SK-N-SH (cell line): ENCODE measurements at regions not wholly inside any gene's neighbourhood (a gene's known extent, or its start where the extent isn't known, plus 50 kb on each side); places are given as distances from the start of the nearest gene placed in this dataset.

Experiments
- EP300 ChIP-seq, 2 experiments: IDR thresholded peaks; 2 replicates each; pipeline versions ENCODE4 v1.4.0 to v1.6.1; 2012; ENCODE audit warnings: borderline replicate concordance in 1 of 2, low read depth in 1 of 2, low read length in 1 of 2
- FOSL2 ChIP-seq: IDR thresholded peaks from 2 replicates; pipeline ENCODE4 v1.4.0; 2012; ENCODE audit warnings: low read depth, mild to moderate bottlenecking, moderate library complexity, borderline replicate concordance
- NRF1 ChIP-seq: IDR thresholded peaks from 2 replicates; pipeline ENCODE4 v1.6.1; 2012; ENCODE audit warnings: low read depth, mild to moderate bottlenecking, low read length
- POLR2AphosphoS5 ChIP-seq: IDR thresholded peaks from 2 replicates; pipeline ENCODE4 v1.6.1; 2012; ENCODE audit warnings: low read depth, low read length
- RAD21 ChIP-seq: IDR thresholded peaks from 2 replicates; pipeline ENCODE4 v1.6.1; 2012; ENCODE audit warnings: mild to moderate bottlenecking, low read length
- SIN3A ChIP-seq: IDR thresholded peaks from 2 replicates; pipeline ENCODE4 v1.6.1; 2012; ENCODE audit warnings: low read depth, mild to moderate bottlenecking, low read length, moderate library complexity, borderline replicate concordance
- TF ChIP-seq, protein P1 (sequence below): fragments of 200-600 bp; sonication (generic); IDR thresholded peaks from 2 replicates; pipeline ENCODE4 v1.6.1; 2017; ENCODE audit warnings: antibody characterized with exemption, mild to moderate bottlenecking, moderate library complexity
- TF ChIP-seq, protein P2 (sequence below): fragments of 150-350 bp; IDR thresholded peaks from 2 replicates; pipeline ENCODE4 v1.6.1; 2017; ENCODE audit warnings: antibody characterized with exemption, low read length, low read depth, borderline replicate concordance
- TF ChIP-seq, protein P3 (sequence below): IDR thresholded peaks from 2 replicates; pipeline ENCODE4 v1.4.0; 2012; ENCODE audit warnings: low read depth
- TF ChIP-seq, protein P4 (sequence below): IDR thresholded peaks from 2 replicates; pipeline ENCODE4 v1.4.0; 2012; ENCODE audit warnings: low read depth, borderline replicate concordance
- TF ChIP-seq, protein P5 (sequence below): IDR thresholded peaks from 2 replicates; pipeline ENCODE4 v1.4.0; 2012; ENCODE audit warnings: low read depth, borderline replicate concordance

DNA sequence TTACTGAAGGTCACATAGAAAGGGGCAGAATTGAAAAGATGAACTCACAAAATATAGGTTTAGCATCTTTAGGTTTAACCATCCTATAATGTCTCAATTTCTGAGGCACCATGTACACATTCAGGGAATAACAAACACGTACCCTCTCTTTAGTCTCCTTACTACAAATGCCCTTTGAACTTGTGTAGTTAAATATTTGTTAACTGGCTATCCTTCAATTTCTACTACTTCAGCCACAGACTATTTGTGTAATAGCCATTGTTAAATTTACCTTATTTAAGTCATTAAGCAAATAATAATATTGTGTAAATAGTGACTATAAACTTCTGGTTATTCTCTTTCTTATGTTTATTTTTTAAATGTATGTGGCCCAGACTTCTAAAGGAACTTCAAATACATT lies 600.5 kb downstream of the KCNT2 start:
- TF ChIP-seq, protein P1, sequence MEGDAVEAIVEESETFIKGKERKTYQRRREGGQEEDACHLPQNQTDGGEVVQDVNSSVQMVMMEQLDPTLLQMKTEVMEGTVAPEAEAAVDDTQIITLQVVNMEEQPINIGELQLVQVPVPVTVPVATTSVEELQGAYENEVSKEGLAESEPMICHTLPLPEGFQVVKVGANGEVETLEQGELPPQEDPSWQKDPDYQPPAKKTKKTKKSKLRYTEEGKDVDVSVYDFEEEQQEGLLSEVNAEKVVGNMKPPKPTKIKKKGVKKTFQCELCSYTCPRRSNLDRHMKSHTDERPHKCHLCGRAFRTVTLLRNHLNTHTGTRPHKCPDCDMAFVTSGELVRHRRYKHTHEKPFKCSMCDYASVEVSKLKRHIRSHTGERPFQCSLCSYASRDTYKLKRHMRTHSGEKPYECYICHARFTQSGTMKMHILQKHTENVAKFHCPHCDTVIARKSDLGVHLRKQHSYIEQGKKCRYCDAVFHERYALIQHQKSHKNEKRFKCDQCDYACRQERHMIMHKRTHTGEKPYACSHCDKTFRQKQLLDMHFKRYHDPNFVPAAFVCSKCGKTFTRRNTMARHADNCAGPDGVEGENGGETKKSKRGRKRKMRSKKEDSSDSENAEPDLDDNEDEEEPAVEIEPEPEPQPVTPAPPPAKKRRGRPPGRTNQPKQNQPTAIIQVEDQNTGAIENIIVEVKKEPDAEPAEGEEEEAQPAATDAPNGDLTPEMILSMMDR, result no peak
- TF ChIP-seq, protein P2, sequence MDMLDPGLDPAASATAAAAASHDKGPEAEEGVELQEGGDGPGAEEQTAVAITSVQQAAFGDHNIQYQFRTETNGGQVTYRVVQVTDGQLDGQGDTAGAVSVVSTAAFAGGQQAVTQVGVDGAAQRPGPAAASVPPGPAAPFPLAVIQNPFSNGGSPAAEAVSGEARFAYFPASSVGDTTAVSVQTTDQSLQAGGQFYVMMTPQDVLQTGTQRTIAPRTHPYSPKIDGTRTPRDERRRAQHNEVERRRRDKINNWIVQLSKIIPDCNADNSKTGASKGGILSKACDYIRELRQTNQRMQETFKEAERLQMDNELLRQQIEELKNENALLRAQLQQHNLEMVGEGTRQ, result no peak
- no peak for TF ChIP-seq FOSL2
- no peak for TF ChIP-seq RAD21
- no peak for TF ChIP-seq EP300 (IDR thresholded peaks at IDR 0.05; ENCODE audit: borderline replicate concordance in 1 of 2, low read depth in 1 of 2, low read length in 1 of 2)
- TF ChIP-seq SIN3A, result no peak
- TF ChIP-seq POLR2AphosphoS5, result no peak
- TF ChIP-seq NRF1, result no peak
- TF ChIP-seq, protein P3, sequence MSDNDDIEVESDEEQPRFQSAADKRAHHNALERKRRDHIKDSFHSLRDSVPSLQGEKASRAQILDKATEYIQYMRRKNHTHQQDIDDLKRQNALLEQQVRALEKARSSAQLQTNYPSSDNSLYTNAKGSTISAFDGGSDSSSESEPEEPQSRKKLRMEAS, result no peak
- TF ChIP-seq, protein P4, sequence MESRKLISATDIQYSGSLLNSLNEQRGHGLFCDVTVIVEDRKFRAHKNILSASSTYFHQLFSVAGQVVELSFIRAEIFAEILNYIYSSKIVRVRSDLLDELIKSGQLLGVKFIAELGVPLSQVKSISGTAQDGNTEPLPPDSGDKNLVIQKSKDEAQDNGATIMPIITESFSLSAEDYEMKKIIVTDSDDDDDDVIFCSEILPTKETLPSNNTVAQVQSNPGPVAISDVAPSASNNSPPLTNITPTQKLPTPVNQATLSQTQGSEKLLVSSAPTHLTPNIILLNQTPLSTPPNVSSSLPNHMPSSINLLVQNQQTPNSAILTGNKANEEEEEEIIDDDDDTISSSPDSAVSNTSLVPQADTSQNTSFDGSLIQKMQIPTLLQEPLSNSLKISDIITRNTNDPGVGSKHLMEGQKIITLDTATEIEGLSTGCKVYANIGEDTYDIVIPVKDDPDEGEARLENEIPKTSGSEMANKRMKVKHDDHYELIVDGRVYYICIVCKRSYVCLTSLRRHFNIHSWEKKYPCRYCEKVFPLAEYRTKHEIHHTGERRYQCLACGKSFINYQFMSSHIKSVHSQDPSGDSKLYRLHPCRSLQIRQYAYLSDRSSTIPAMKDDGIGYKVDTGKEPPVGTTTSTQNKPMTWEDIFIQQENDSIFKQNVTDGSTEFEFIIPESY, result no peak
- TF ChIP-seq, protein P5, sequence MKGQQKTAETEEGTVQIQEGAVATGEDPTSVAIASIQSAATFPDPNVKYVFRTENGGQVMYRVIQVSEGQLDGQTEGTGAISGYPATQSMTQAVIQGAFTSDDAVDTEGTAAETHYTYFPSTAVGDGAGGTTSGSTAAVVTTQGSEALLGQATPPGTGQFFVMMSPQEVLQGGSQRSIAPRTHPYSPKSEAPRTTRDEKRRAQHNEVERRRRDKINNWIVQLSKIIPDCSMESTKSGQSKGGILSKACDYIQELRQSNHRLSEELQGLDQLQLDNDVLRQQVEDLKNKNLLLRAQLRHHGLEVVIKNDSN, result no peak
